SK-N-SH (cell line): ENCODE measurements at regions not wholly inside any gene's neighbourhood (a gene's known extent, or its start where the extent isn't known, plus 50 kb on each side); places are given as distances from the start of the nearest gene placed in this dataset.

Experiments used
- CTCF ChIA-PET: fragments of 300-600, 350-600 bp; formaldehyde crosslinking; extraction: SDS; loops from one replicate; lab custom pipeline; 2021; lab: Yijun Ruan, JAX
- POLR2A ChIA-PET: fragments of 350-600 bp; sonication (Branson Sonifier 250); formaldehyde crosslinking; extraction: SDS; loops from one replicate; lab custom pipeline; 2020; ENCODE audit warnings: antibody characterized with exemption, inconsistent platforms; lab: Yijun Ruan, JAX
- DNase-seq: peaks from one replicate; pipeline ENCODE4 v3.0.0; 2012
- H2AFZ ChIP-seq: fragments of 200-600 bp; sonication (generic); 2 replicates; pipeline ENCODE4 v1.8.1; 2016; ENCODE audit warnings: antibody characterized with exemption, mild to moderate bottlenecking, low read depth
- H3F3A ChIP-seq: fragments of 200-600 bp; sonication (generic); replicated peaks from 2 replicates; pipeline ENCODE3; 2016; ENCODE audit warnings: antibody characterized with exemption, mild to moderate bottlenecking; ENCODE audit not compliant: insufficient read depth
- H3K27ac ChIP-seq, 2 experiments: fragments of 200-500 bp in 1 of 2; fragments of 200-600 bp in 1 of 2; sonication (Bioruptor generic) in 1 of 2; sonication (generic), shearing (Covaris generic) in 1 of 2; 2 replicates each; pipeline versions ENCODE4 v1.5.1 to v1.6.1; 2014 to 2016; ENCODE audit warnings: low read depth in 2 of 2, inconsistent platforms in 1 of 2, low read length in 1 of 2, mild to moderate bottlenecking in 1 of 2, mixed read lengths in 1 of 2
- H3K27me3 ChIP-seq: fragments of 200-600 bp; sonication (generic), shearing (Covaris generic); 2 replicates; pipeline ENCODE4 v1.6.1; 2016; ENCODE audit warnings: mixed run types; ENCODE audit not compliant: insufficient read depth
- H3K36me3 ChIP-seq, 2 experiments: fragments of 200-500 bp in 1 of 2; fragments of 200-600 bp in 1 of 2; sonication (Bioruptor generic) in 1 of 2; sonication (generic) in 1 of 2; replicated peaks in 1 of 2; 2 replicates each; pipeline versions ENCODE3 to v1.5.1; 2014 to 2016; ENCODE audit warnings: low read length in 1 of 2, mild to moderate bottlenecking in 1 of 2; ENCODE audit not compliant: insufficient read depth in 2 of 2, control insufficient read depth in 1 of 2
- H3K4me1 ChIP-seq, 2 experiments: fragments of 200-500 bp in 1 of 2; fragments of 200-600 bp in 1 of 2; sonication (Bioruptor generic) in 1 of 2; sonication (generic), shearing (Covaris generic) in 1 of 2; 2 replicates each; pipeline versions ENCODE4 v1.5.1 to v1.6.1; 2014 to 2016; ENCODE audit warnings: low read depth in 1 of 2, low read length in 1 of 2, mixed run types in 1 of 2; ENCODE audit not compliant: insufficient read depth in 2 of 2, control insufficient read depth in 1 of 2
- H3K4me2 ChIP-seq: fragments of 200-600 bp; sonication (generic), shearing (Covaris generic); 2 replicates; pipeline ENCODE4 v1.6.1; 2017; ENCODE audit warnings: mixed run types
- H3K4me3 ChIP-seq, 2 experiments: fragments of 200-500 bp in 1 of 2; fragments of 200-600 bp in 1 of 2; sonication (Bioruptor generic) in 1 of 2; sonication (generic), shearing (Covaris generic) in 1 of 2; 2 replicates each; pipeline versions ENCODE4 v1.5.1 to v1.8.1; 2014 to 2016; ENCODE audit warnings: low read depth in 2 of 2, inconsistent platforms in 1 of 2, low read length in 1 of 2, mild to moderate bottlenecking in 1 of 2, mixed read lengths in 1 of 2, moderate library complexity in 1 of 2
- H3K79me2 ChIP-seq: fragments of 200-600 bp; sonication (generic); 2 replicates; pipeline ENCODE4 v1.8.1; 2017; ENCODE audit warnings: mild to moderate bottlenecking; ENCODE audit not compliant: insufficient read depth
- H3K9ac ChIP-seq: fragments of 200-600 bp; sonication (generic); 2 replicates; pipeline ENCODE4 v1.6.1; 2017; ENCODE audit warnings: mixed run types
- H3K9me2 ChIP-seq: fragments of 200-600 bp; sonication (generic); 2 replicates; pipeline ENCODE4 v1.6.1; 2017; ENCODE audit warnings: mixed run types
- H3K9me3 ChIP-seq: fragments of 200-600 bp; sonication (generic); 2 replicates; pipeline ENCODE4 v1.6.1; 2017; ENCODE audit warnings: mixed run types, mild to moderate bottlenecking, moderate library complexity
- H4K20me1 ChIP-seq: fragments of 200-600 bp; sonication (generic); 2 replicates; pipeline ENCODE4 v1.6.1; 2017; ENCODE audit warnings: mild to moderate bottlenecking, mixed run types; ENCODE audit not compliant: insufficient read depth
- ELF1 ChIP-seq: IDR thresholded peaks from 2 replicates; pipeline ENCODE4 v1.4.0; 2012
- EP300 ChIP-seq, 2 experiments: IDR thresholded peaks; 2 replicates each; pipeline versions ENCODE4 v1.4.0 to v1.6.1; 2012; ENCODE audit warnings: borderline replicate concordance in 1 of 2, low read depth in 1 of 2, low read length in 1 of 2
- GABPA ChIP-seq: IDR thresholded peaks from 2 replicates; pipeline ENCODE4 v1.4.0; 2012; ENCODE audit warnings: low read depth, mild to moderate bottlenecking
- GATA2 ChIP-seq: sonication (generic); formaldehyde crosslinking; IDR thresholded peaks from 2 replicates; pipeline ENCODE4 v1.5.0; 2020; ENCODE audit warnings: mild to moderate bottlenecking, missing genetic modification reagents
- JUND ChIP-seq: IDR thresholded peaks from 2 replicates; pipeline ENCODE4 v1.4.0; 2012
- MEF2A ChIP-seq: IDR thresholded peaks from 2 replicates; pipeline ENCODE4 v1.4.0; 2012; ENCODE audit warnings: low read depth, borderline replicate concordance
- MXI1 ChIP-seq: IDR thresholded peaks from 2 replicates; pipeline ENCODE4 v1.6.1; 2012; ENCODE audit warnings: mild to moderate bottlenecking, low read depth, low read length, improper control_type of control experiment
- NFIC ChIP-seq: IDR thresholded peaks from 2 replicates; pipeline ENCODE4 v1.4.0; 2012; ENCODE audit warnings: borderline replicate concordance
- POLR2AphosphoS5 ChIP-seq: IDR thresholded peaks from 2 replicates; pipeline ENCODE4 v1.6.1; 2012; ENCODE audit warnings: low read depth, low read length
- RAD21 ChIP-seq: IDR thresholded peaks from 2 replicates; pipeline ENCODE4 v1.6.1; 2012; ENCODE audit warnings: mild to moderate bottlenecking, low read length
- RCOR1 ChIP-seq: fragments of 150-350 bp; IDR thresholded peaks from 2 replicates; pipeline ENCODE4 v1.6.1; 2017; ENCODE audit warnings: antibody characterized with exemption, low read length
- SIN3A ChIP-seq: IDR thresholded peaks from 2 replicates; pipeline ENCODE4 v1.6.1; 2012; ENCODE audit warnings: low read depth, mild to moderate bottlenecking, low read length, moderate library complexity, borderline replicate concordance
- SMC3 ChIP-seq: IDR thresholded peaks from 2 replicates; pipeline ENCODE4 v1.6.1; 2012; ENCODE audit warnings: low read depth, low read length, improper control_type of control experiment
- TCF12 ChIP-seq: IDR thresholded peaks from 2 replicates; pipeline ENCODE4 v1.4.0; 2012
- WGBS: methylation state at CpG from one replicate; pipeline ENCODE4 v1.1.6; 2017; ENCODE audit warnings: low lambda C conversion rate; 5-methylcytosine and 5-hydroxymethylcytosine counted together
- TF ChIP-seq, protein P1 (sequence below): IDR thresholded peaks from 2 replicates; pipeline ENCODE4; 2012
- TF ChIP-seq, protein P2 (sequence below): IDR thresholded peaks from 2 replicates; pipeline ENCODE4 v1.4.0; 2012; ENCODE audit warnings: low read depth, borderline replicate concordance
- TF ChIP-seq, protein P3 (sequence below): IDR thresholded peaks from 2 replicates; pipeline ENCODE4 v1.6.1; 2012; ENCODE audit warnings: mild to moderate bottlenecking, low read depth, low read length, moderate library complexity
- TF ChIP-seq, protein P4 (sequence below): IDR thresholded peaks from 2 replicates; pipeline ENCODE4 v1.4.0; 2012; ENCODE audit warnings: low read depth

DNA sequence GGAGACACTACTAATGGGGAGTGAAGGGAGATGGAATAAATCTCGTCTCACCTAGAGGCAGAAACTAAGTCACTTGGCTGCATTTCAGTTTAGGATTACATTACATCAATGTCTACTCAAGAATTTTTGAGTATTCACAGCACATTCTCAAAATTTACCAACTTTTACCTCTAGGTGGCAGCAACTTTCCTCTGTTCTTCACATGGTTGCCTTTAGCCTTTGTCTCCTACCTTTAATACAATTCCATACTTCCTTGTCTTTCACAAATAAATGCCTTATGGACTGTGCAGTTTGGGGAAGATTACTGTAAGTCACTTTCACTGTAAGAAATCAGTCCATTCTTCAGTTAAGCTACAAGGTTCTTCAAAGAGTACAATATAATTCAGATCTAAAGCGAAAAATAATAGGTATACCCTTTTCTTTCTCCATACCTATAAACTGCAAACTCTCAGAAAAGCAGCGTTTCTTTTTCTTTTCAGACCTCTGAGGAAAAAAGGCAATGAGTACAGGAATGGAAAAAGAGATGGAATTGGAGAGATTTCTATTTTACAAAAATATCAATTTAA is 379.4 kb downstream of the KLF12 start (continued):
- TF ChIP-seq, protein P1, sequence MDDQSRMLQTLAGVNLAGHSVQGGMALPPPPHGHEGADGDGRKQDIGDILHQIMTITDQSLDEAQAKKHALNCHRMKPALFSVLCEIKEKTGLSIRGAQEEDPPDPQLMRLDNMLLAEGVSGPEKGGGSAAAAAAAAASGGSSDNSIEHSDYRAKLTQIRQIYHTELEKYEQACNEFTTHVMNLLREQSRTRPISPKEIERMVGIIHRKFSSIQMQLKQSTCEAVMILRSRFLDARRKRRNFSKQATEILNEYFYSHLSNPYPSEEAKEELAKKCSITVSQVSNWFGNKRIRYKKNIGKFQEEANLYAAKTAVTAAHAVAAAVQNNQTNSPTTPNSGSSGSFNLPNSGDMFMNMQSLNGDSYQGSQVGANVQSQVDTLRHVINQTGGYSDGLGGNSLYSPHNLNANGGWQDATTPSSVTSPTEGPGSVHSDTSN, result no peak
- no peak for TF ChIP-seq NFIC

DNA sequence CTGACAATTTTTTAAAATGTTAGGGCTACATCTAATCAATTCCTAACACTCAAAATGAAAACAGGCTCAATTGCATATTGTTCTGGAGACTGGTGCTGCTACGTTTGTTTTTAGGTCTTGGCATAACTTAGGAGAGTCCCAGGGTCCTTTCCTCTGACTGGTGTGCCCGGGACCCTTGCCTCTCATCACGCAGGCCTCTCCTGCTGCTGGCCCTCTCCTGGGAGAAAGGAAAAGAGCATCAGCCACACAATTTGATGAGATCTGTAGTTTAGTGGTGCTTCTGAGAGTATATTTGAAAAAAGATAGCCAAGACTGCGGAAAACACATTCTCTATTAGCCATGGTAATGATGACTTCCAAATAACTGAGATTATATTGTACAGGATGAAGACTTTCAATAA is 380.0 kb downstream of the KLF12 start:
- no peaks in the 10 kb centered on the region for H3K9me3 ChIP-seq
- no peaks in the 10 kb centered on the region for H3K27me3 ChIP-seq
- no peaks in the 10 kb centered on the region for H3K79me2 ChIP-seq
- H3K4me2 ChIP-seq, result no peak overlapping the region
- no peak overlapping the region for H3K4me3 ChIP-seq
- H3F3A ChIP-seq, result peaks cover 3% of the 10 kb centered on the region
- 49% methylated on average over 4 of the region's 4 CpGs for WGBS
- CTCF ChIA-PET, result interaction anchor here (1.0 to 4.3 kb wide), 2 partner anchors 388 to 1465 kb away, joined by 3 to 21 read pairs; no protein-coding TSS in a partner anchor
- H2AFZ ChIP-seq, result no peak overlapping the region
- TF ChIP-seq TCF12 (no peak), GATA2 (no peak), SMC3 (no peak), RAD21 (no peak), ELF1 (no peak), MEF2A (no peak), RCOR1 (no peak), POLR2AphosphoS5 (no peak), MXI1 (no peak), JUND (no peak), GABPA (no peak), EP300 (IDR thresholded peaks at IDR 0.05; ENCODE audit: borderline replicate concordance in 1 of 2, low read depth in 1 of 2, low read length in 1 of 2) (no peak), SIN3A (no peak)
- TF ChIP-seq, protein P2, sequence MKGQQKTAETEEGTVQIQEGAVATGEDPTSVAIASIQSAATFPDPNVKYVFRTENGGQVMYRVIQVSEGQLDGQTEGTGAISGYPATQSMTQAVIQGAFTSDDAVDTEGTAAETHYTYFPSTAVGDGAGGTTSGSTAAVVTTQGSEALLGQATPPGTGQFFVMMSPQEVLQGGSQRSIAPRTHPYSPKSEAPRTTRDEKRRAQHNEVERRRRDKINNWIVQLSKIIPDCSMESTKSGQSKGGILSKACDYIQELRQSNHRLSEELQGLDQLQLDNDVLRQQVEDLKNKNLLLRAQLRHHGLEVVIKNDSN, result no peak
- TF ChIP-seq, protein P3, sequence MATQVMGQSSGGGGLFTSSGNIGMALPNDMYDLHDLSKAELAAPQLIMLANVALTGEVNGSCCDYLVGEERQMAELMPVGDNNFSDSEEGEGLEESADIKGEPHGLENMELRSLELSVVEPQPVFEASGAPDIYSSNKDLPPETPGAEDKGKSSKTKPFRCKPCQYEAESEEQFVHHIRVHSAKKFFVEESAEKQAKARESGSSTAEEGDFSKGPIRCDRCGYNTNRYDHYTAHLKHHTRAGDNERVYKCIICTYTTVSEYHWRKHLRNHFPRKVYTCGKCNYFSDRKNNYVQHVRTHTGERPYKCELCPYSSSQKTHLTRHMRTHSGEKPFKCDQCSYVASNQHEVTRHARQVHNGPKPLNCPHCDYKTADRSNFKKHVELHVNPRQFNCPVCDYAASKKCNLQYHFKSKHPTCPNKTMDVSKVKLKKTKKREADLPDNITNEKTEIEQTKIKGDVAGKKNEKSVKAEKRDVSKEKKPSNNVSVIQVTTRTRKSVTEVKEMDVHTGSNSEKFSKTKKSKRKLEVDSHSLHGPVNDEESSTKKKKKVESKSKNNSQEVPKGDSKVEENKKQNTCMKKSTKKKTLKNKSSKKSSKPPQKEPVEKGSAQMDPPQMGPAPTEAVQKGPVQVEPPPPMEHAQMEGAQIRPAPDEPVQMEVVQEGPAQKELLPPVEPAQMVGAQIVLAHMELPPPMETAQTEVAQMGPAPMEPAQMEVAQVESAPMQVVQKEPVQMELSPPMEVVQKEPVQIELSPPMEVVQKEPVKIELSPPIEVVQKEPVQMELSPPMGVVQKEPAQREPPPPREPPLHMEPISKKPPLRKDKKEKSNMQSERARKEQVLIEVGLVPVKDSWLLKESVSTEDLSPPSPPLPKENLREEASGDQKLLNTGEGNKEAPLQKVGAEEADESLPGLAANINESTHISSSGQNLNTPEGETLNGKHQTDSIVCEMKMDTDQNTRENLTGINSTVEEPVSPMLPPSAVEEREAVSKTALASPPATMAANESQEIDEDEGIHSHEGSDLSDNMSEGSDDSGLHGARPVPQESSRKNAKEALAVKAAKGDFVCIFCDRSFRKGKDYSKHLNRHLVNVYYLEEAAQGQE, result no peak
- TF ChIP-seq, protein P4, sequence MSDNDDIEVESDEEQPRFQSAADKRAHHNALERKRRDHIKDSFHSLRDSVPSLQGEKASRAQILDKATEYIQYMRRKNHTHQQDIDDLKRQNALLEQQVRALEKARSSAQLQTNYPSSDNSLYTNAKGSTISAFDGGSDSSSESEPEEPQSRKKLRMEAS, result no peak
- TF ChIP-seq, all 33 proteins: peak for 0
- Histone ChIP-seq H3K27ac (0 out of 4 replicates have a peak overlapping the region, but pooled peaks of 1 of the 2 experiments have one; percentile 23), H3K9ac (no peak overlapping the region), H3K36me3 (no peaks in the 10 kb centered on the region), H3K4me1 (peaks cover 4 to 20% of the 10 kb centered on the region in 2 experiments; a peak in 3 of 4 replicates), H3K9me2 (no peaks in the 10 kb centered on the region), H4K20me1 (no peaks in the 10 kb centered on the region)
- no peak for DNase-seq
- POLR2A ChIA-PET, result interaction anchor here (0.7 kb wide), 1 partner anchor 17 kb away, joined by 4 read pairs; no protein-coding TSS in a partner anchor
